ENCODE measurements at regions not wholly inside any gene's neighbourhood (a gene's known extent, or its start where the extent isn't known, plus 50 kb on each side); places are given as distances from the start of the nearest gene placed in this dataset.

GRCh38 chr3:162125790-162126189, 629.2 kb downstream of the OTOL1 start:
- H3K36me3 Mint-ChIP-seq (ENCODE audit: insufficient read depth in 2 of 2), result peaks cover 0 to 2% of the 10 kb centered on the region in 2 donors
- H3K4me1 Mint-ChIP-seq (ENCODE audit: low read depth), result no peaks in the 10 kb centered on the region
- no peak for ATAC-seq (replicated peaks in 1 of 2)
- peaks cover 3 to 6% of the 10 kb centered on the region in 2 donors for H3K9me3 Mint-ChIP-seq
- no peak overlapping the region for H3K27ac Mint-ChIP-seq
- DNase-seq, result no peak
- no peaks in the 10 kb centered on the region for H3K27me3 Mint-ChIP-seq (ENCODE audit: low read depth)
- H3K4me3 Mint-ChIP-seq, result no peak overlapping the region

- peaks cover 2% of the 10 kb centered on the region in 2 donors for H3K9me3 Mint-ChIP-seq
- H3K36me3 Mint-ChIP-seq (ENCODE audit: insufficient read depth in 2 of 2), result peaks cover 0 to 2% of the 10 kb centered on the region in 2 donors
These were observed 634.0 kb downstream of the OTOL1 start for GRCh38 chr3:162130582-162130981.

GRCh38 chr3:162132981-162133380, 636.4 kb downstream of the OTOL1 start:
- ATAC-seq (replicated peaks in 1 of 2), result no peak
- no peak for DNase-seq
- Mint-ChIP-seq H3K27ac (no peak overlapping the region), H3K4me1 (ENCODE audit: low read depth) (peaks cover 6% of the 10 kb centered on the region), H3K4me3 (no peak overlapping the region), H3K9me3 (peaks cover 2 to 5% of the 10 kb centered on the region in 2 donors), H3K27me3 (ENCODE audit: low read depth) (no peaks in the 10 kb centered on the region), H3K36me3 (ENCODE audit: insufficient read depth in 2 of 2) (peaks cover 0 to 2% of the 10 kb centered on the region in 2 donors)

More at GRCh38 chr3:162130582-162130981, 634.0 kb downstream of the OTOL1 start:
- DNase-seq (no peak), ATAC-seq (replicated peaks in 1 of 2) (no peak)
- no peak overlapping the region for H3K4me3 Mint-ChIP-seq
- H3K27me3 Mint-ChIP-seq (ENCODE audit: low read depth), result no peaks in the 10 kb centered on the region
- peaks cover 6% of the 10 kb centered on the region for H3K4me1 Mint-ChIP-seq (ENCODE audit: low read depth)
- no peak overlapping the region for H3K27ac Mint-ChIP-seq

GRCh38 chr3:162134571-162134970, 638.0 kb downstream of the OTOL1 start:
- H3K4me1 Mint-ChIP-seq (ENCODE audit: low read depth), result peaks cover 6% of the 10 kb centered on the region
- H3K27me3 Mint-ChIP-seq (ENCODE audit: low read depth), result no peaks in the 10 kb centered on the region
- H3K27ac Mint-ChIP-seq, result no peak overlapping the region
- H3K36me3 Mint-ChIP-seq (ENCODE audit: insufficient read depth in 2 of 2), result no peaks in the 10 kb centered on the region
- H3K9me3 Mint-ChIP-seq, result peaks cover 0 to 3% of the 10 kb centered on the region in 2 donors
- peak; percentile 54 to 75 for ATAC-seq (replicated peaks in 1 of 2)
- no peak overlapping the region for H3K4me3 Mint-ChIP-seq
- DNase-seq, result peak in 1 of 2 donors; percentile 7

GRCh38 chr3:162136136-162136535, 639.5 kb downstream of the OTOL1 start:
- Mint-ChIP-seq H3K27ac (no peak overlapping the region), H3K4me3 (no peak overlapping the region), H3K9me3 (peaks cover 0 to 3% of the 10 kb centered on the region in 2 donors), H3K27me3 (ENCODE audit: low read depth) (no peaks in the 10 kb centered on the region), H3K36me3 (ENCODE audit: insufficient read depth in 2 of 2) (no peaks in the 10 kb centered on the region), H3K4me1 (ENCODE audit: low read depth) (peaks cover 6% of the 10 kb centered on the region)
- no peak for DNase-seq
- no peak for ATAC-seq (replicated peaks in 1 of 2)

GRCh38 chr3:162138509-162138908, 641.9 kb downstream of the OTOL1 start:
- Mint-ChIP-seq H3K36me3 (ENCODE audit: insufficient read depth in 2 of 2) (no peaks in the 10 kb centered on the region), H3K4me1 (ENCODE audit: low read depth) (peaks cover 6% of the 10 kb centered on the region), H3K4me3 (no peak overlapping the region), H3K27ac (no peak overlapping the region), H3K9me3 (peaks cover 0 to 3% of the 10 kb centered on the region in 2 donors), H3K27me3 (ENCODE audit: low read depth) (no peaks in the 10 kb centered on the region)
- no peak for ATAC-seq (replicated peaks in 1 of 2)
- no peak for DNase-seq

- H3K27ac Mint-ChIP-seq, result no peak overlapping the region
- H3K4me1 Mint-ChIP-seq (ENCODE audit: low read depth), result no peaks in the 10 kb centered on the region
- ATAC-seq (replicated peaks in 1 of 2) (no peak), DNase-seq (no peak)
- H3K9me3 Mint-ChIP-seq, result peaks cover 0 to 5% of the 10 kb centered on the region in 2 donors
- no peaks in the 10 kb centered on the region for H3K36me3 Mint-ChIP-seq (ENCODE audit: insufficient read depth in 2 of 2)
- H3K27me3 Mint-ChIP-seq (ENCODE audit: low read depth), result no peaks in the 10 kb centered on the region
- H3K4me3 Mint-ChIP-seq, result no peak overlapping the region
These were observed 643.2 kb downstream of the OTOL1 start for GRCh38 chr3:162139841-162140240.

GRCh38 chr3:162141272-162141791, 644.7 kb downstream of the OTOL1 start:
- ATAC-seq (replicated peaks in 1 of 2), result no peak
- DNase-seq, result no peak
- H3K36me3 Mint-ChIP-seq (ENCODE audit: insufficient read depth in 2 of 2), result no peaks in the 10 kb centered on the region
- no peak overlapping the region for H3K4me3 Mint-ChIP-seq
- H3K27ac Mint-ChIP-seq, result no peak overlapping the region
- no peaks in the 10 kb centered on the region for H3K4me1 Mint-ChIP-seq (ENCODE audit: low read depth)
- H3K9me3 Mint-ChIP-seq, result peaks cover 0 to 3% of the 10 kb centered on the region in 2 donors
- H3K27me3 Mint-ChIP-seq (ENCODE audit: low read depth), result no peaks in the 10 kb centered on the region

- no peak for ATAC-seq (replicated peaks in 1 of 2)
- H3K4me3 Mint-ChIP-seq, result no peak overlapping the region
- no peak overlapping the region for H3K27ac Mint-ChIP-seq
- peaks cover 0 to 2% of the 10 kb centered on the region in 2 donors for H3K9me3 Mint-ChIP-seq
- no peaks in the 10 kb centered on the region for H3K27me3 Mint-ChIP-seq (ENCODE audit: low read depth)
- no peaks in the 10 kb centered on the region for H3K36me3 Mint-ChIP-seq (ENCODE audit: insufficient read depth in 2 of 2)
- no peaks in the 10 kb centered on the region for H3K4me1 Mint-ChIP-seq (ENCODE audit: low read depth)
- no peak for DNase-seq
These were observed 645.9 kb downstream of the OTOL1 start for GRCh38 chr3:162142511-162142910.

GRCh38 chr3:162143180-162143579, 646.6 kb downstream of the OTOL1 start:
- H3K27me3 Mint-ChIP-seq (ENCODE audit: low read depth), result no peaks in the 10 kb centered on the region
- DNase-seq (no peak), ATAC-seq (replicated peaks in 1 of 2) (no peak)
- no peak overlapping the region for H3K4me3 Mint-ChIP-seq
- H3K27ac Mint-ChIP-seq, result no peak overlapping the region
- no peaks in the 10 kb centered on the region for H3K36me3 Mint-ChIP-seq (ENCODE audit: insufficient read depth in 2 of 2)
- H3K9me3 Mint-ChIP-seq, result peaks cover 0 to 2% of the 10 kb centered on the region in 2 donors
- H3K4me1 Mint-ChIP-seq (ENCODE audit: low read depth), result no peaks in the 10 kb centered on the region

GRCh38 chr3:162147996-162148395, 651.4 kb downstream of the OTOL1 start:
- ATAC-seq (replicated peaks in 1 of 2) (no peak), DNase-seq (no peak)
- Mint-ChIP-seq H3K4me3 (no peak overlapping the region), H3K27ac (no peak overlapping the region), H3K9me3 (peaks cover 0 to 2% of the 10 kb centered on the region in 2 donors), H3K27me3 (ENCODE audit: low read depth) (no peaks in the 10 kb centered on the region), H3K36me3 (ENCODE audit: insufficient read depth in 2 of 2) (no peaks in the 10 kb centered on the region), H3K4me1 (ENCODE audit: low read depth) (no peaks in the 10 kb centered on the region)

GRCh38 chr3:162150790-162151189, 654.2 kb downstream of the OTOL1 start:
- Mint-ChIP-seq H3K4me3 (no peak overlapping the region), H3K36me3 (ENCODE audit: insufficient read depth in 2 of 2) (no peaks in the 10 kb centered on the region), H3K4me1 (ENCODE audit: low read depth) (no peaks in the 10 kb centered on the region), H3K27ac (no peak overlapping the region), H3K27me3 (ENCODE audit: low read depth) (no peaks in the 10 kb centered on the region), H3K9me3 (no peaks in the 10 kb centered on the region)
- DNase-seq (no peak), ATAC-seq (replicated peaks in 1 of 2) (no peak)

- ATAC-seq (replicated peaks in 1 of 2) (no peak), DNase-seq (no peak)
- H3K4me3 Mint-ChIP-seq, result no peak overlapping the region
- no peaks in the 10 kb centered on the region for H3K27me3 Mint-ChIP-seq (ENCODE audit: low read depth)
- no peak overlapping the region for H3K27ac Mint-ChIP-seq
- H3K36me3 Mint-ChIP-seq (ENCODE audit: insufficient read depth in 2 of 2), result no peaks in the 10 kb centered on the region
- no peaks in the 10 kb centered on the region for H3K4me1 Mint-ChIP-seq (ENCODE audit: low read depth)
- no peaks in the 10 kb centered on the region for H3K9me3 Mint-ChIP-seq
These were observed 656.0 kb downstream of the OTOL1 start for GRCh38 chr3:162152636-162153035.

GRCh38 chr3:162161595-162161994, 665.0 kb downstream of the OTOL1 start:
- Mint-ChIP-seq H3K4me3 (no peak overlapping the region), H3K9me3 (peaks cover 2 to 6% of the 10 kb centered on the region in 2 donors), H3K36me3 (ENCODE audit: insufficient read depth in 2 of 2) (peaks cover 0 to 2% of the 10 kb centered on the region in 2 donors), H3K27me3 (ENCODE audit: low read depth) (no peaks in the 10 kb centered on the region), H3K27ac (no peak overlapping the region), H3K4me1 (ENCODE audit: low read depth) (no peaks in the 10 kb centered on the region)
- no peak for DNase-seq
- no peak for ATAC-seq (replicated peaks in 1 of 2)

Data from activated T-cell treated with anti-CD3 and anti-CD28 coated beads, Interleukin-2, amount 50 U/mL, for 72 hours (primary cell).